NCI-H2171 (cell line): ENCODE measurements at regions not wholly inside any gene's neighbourhood (a gene's known extent, or its start where the extent isn't known, plus 50 kb on each side); places are given as distances from the start of the nearest gene placed in this dataset.

Source experiments
- DNase-seq: peaks from one replicate; lab custom pipeline; 2025; lab: John Stamatoyannopoulos, UW

DNA sequence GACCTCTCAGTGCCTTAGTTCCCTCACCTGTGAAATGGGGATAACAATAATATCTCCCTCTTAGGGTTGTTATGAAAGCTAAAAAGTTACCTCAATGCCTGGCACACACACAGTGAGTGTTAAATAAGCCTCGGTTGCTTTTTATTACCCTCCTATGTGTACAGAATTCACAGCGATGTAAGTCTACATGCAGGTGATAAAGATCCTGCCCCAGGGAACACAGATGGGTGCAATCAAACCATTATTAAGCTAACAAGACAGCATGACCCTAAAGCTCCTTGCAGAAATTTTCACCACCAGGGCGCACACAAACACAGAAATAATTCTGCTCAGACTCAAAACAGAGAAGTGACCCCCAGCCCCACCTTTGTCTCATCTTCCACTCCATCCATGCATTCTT is 261.9 kb downstream of the SNX10 start:
- no peak for DNase-seq

GRCh38 chr7:26554952-26555351 is 263.3 kb downstream of the SNX10 start:
- DNase-seq, result no peak

DNA sequence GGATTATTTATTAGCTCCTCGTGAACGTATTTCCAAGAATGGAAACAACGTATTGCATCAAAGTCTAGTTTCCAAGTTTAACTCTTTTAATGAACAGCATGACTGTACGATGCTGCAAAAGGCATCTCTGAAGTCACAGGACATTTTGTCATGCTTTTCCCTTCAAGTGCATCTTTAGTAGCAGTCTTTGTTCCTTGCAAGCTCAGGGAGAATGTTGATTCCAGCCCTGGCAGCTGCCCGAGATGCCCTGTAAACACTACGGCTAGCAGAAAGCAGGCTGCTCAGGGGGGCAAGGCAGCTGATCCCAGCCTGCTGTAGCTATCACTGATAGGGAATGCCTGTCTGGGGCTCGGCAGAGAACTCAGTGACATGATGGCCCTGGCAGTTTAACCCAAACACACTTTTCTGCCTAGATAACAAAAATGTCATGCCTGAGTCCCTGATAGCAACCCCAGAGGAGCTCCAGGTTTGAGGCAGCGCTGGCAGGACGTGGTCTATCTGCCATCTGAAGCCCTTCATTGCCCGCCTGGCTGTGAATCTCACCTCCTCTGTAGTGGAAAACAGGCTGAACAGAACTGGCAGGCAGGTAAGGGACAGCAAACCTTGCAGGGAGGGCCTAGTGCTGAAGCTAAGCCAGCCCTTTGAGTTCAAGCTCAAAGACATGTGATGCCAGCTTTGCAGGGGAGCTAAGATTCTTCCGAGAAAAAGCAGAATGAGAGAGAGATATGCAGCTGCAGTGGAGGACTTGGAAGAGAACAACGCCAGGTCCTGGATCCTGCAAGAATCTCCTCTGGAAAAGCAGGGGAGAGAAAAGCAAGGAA is 264.6 kb downstream of the SNX10 start:
- DNase-seq, result no peak

GRCh38 chr7:26560526-26561256 is 269.0 kb downstream of the SNX10 start:
- no peak for DNase-seq

GRCh38 chr7:26562841-26563240 is 271.2 kb downstream of the SNX10 start:
- DNase-seq, result no peak

GRCh38 chr7:26563406-26563805 is 271.7 kb downstream of the SNX10 start:
- DNase-seq, result no peak

GRCh38 chr7:26567266-26567665 is 275.6 kb downstream of the SNX10 start:
- DNase-seq, result no peak

DNA sequence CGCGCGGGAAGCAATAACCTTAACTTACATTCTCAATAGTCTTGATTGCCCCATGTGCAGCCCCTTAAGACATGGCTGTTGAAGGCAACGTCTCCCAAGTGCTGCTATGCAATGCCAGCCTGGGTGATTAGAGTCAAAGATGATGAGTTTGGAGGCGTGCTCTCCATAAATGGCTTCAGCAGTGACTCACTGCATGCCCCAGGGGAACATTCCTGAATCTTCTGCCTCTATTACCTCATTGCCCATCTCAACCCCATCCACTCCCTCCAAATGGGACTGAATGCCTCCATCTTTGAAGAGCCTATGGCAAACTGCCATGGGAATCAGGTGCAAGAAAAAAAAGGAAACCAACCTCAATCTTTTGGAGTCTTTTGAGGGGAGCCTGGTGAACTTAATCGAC is 282.8 kb downstream of the SNX10 start:
- DNase-seq, result no peak

DNA sequence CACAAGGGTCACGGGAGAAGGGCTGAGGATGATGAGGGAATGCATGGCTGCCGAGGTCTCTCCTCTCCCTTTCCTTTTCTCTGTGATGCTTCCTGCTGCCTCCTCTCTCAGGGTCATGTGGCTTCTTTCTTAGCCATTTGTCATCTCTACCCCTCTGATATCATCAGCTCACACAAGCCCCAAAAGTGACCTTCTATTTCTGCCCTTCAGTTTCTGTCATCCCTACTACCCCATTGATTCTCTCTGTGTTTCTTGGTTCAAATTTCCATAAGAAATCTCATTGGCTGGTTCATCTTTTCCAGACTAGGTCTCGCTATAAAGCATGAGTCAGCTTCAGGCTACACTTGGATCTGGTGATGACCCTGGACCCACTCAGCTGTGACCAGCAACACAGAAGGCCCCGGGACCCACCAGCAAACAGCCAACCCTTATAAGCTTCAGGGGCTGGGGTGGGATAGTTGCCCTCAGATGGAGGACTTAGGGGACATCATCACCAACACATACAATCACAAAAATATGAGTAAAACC is 284.3 kb downstream of the SKAP2 start:
- no peak for DNase-seq

- no peak for DNase-seq
Measured at GRCh38 chr7:26580711-26581110, 283.7 kb downstream of the SKAP2 start.

GRCh38 chr7:26583094-26583648 is 281.2 kb downstream of the SKAP2 start:
- no peak for DNase-seq

GRCh38 chr7:26584326-26584725 is 280.1 kb downstream of the SKAP2 start:
- DNase-seq, result no peak

DNA sequence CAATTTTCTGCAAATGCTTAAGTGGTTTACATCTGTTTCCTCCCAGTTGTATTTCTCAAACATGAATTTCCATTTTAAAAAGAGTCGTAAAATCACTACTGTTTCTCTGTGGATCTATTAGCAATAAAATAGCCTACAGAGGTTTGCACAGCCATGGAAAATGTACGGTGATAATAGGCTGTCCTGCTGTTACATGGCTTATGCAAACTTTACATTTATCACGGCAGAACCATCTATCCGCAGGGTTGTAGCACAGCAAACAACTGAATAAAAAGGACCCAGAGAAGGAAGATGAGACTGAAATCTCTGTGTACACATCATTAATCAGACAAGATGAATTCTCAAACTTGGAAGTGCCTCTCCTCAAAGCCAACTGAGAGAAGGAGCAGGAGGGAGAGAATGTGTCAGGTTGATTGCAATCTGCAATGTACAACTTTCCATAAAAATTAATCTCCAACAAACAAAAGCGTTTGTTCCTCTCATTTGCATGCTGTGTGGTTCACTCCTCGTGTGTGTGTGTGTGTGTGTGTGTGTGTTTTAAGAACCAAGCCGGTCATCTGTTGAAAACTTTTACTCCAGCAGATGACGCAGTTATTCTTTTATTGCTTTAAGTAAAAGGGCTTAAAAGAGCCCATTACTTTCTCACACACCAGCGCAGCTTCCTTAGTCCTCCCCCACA is 279.3 kb downstream of the SKAP2 start:
- DNase-seq, result no peak

GRCh38 chr7:26587536-26587935 is 276.9 kb downstream of the SKAP2 start:
- no peak for DNase-seq

- DNase-seq, result peak; percentile 48
Measured at GRCh38 chr7:26588511-26588910, 275.9 kb downstream of the SKAP2 start.

GRCh38 chr7:26590709-26591108 is 273.7 kb downstream of the SKAP2 start:
- DNase-seq, result no peak

- no peak for DNase-seq
Measured at GRCh38 chr7:26592011-26592410, 272.4 kb downstream of the SKAP2 start.

- DNase-seq, result no peak
Measured at GRCh38 chr7:26593393-26593792, 271.0 kb downstream of the SKAP2 start.

GRCh38 chr7:26593896-26594295 is 270.5 kb downstream of the SKAP2 start:
- no peak for DNase-seq

DNA sequence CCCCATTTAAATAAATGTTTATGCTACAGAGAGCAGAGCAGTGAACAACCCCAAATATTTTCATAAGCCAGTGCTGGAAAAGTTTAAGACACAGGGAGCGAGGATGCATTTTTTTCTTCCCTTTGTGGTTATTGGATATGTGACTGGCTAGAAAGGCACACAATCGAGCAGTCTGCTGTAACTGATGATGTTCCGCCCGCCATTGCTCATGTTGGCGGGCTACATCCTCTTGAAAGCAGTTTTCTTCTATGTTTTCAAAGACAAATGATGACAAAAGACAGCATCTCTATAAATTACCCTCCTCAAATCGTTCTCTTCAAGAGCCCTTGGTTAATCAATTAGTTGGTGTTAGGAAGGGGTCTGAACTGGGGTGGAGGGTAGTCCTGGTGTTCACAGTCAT is 269.8 kb downstream of the SKAP2 start:
- DNase-seq, result no peak

DNA sequence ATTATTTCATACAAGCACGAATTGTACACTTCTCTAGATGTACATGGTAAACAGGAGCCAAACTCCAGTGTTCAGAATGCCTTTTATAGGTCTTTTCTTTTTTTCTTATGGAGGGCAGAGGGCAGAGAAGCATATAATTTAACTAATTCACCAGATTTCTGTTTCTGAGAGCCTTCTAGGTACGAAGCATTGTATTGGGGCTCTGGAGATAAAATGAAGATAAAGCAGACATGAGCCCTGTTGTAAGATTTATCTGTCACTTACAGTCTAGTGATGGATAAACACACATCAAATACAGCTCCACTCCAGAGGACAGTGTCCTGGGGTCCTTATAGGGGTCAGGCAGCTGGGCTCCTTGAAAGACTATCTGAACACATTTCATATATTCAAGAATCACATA is 265.5 kb downstream of the SKAP2 start:
- DNase-seq, result no peak

- DNase-seq, result no peak
Measured at GRCh38 chr7:26599982-26600381, 264.4 kb downstream of the SKAP2 start.
